OCI-LY3 (cell line): ENCODE measurements at regions not wholly inside any gene's neighbourhood (a gene's known extent, or its start where the extent isn't known, plus 50 kb on each side); places are given as distances from the start of the nearest gene placed in this dataset.

Experiments
- EZH2phosphoT487 ChIP-seq: fragments of 200-600 bp; shearing (Covaris generic); IDR thresholded peaks from 2 replicates; pipeline ENCODE4 v1.6.1; 2018; ENCODE audit warnings: antibody characterized with exemption, mixed run types, low read depth
- TF ChIP-seq, protein P1 (sequence below): fragments of 200-600, 300-600 bp; sonication (generic); IDR thresholded peaks from 2 replicates; pipeline ENCODE4 v1.5.1; 2014; ENCODE audit warnings: antibody characterized with exemption, low read length, low read depth

DNA sequence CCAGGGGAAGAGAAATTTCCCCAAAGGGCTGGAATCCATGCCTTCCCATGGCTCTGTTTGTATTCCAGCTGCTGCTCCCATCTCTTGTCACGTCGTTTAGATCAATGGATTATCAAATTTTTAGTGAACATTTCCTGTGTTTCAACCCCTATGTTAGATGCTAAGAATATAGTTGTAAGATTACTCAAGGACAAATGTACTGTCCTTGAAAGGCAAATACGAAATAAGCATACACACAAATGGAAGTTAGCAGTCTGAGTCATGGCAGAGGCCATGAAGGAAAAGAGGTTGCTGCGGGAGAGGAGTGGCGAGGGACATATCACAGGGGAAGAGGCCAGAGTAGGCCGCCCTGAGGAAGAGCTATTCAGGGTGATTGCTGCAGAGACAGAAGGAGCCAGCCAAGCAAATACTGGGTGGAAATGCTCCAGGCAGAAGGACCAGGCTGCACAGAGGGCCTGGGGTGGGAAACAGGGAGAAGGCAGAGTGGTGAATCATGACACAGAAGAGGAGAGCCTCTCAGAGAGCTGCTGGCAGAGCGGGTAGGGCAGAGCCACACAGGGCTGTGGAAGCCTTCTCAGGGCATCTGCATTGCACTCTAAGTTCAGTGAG lies 219.2 kb upstream of the LRFN2 start:
- TF ChIP-seq, protein P1, sequence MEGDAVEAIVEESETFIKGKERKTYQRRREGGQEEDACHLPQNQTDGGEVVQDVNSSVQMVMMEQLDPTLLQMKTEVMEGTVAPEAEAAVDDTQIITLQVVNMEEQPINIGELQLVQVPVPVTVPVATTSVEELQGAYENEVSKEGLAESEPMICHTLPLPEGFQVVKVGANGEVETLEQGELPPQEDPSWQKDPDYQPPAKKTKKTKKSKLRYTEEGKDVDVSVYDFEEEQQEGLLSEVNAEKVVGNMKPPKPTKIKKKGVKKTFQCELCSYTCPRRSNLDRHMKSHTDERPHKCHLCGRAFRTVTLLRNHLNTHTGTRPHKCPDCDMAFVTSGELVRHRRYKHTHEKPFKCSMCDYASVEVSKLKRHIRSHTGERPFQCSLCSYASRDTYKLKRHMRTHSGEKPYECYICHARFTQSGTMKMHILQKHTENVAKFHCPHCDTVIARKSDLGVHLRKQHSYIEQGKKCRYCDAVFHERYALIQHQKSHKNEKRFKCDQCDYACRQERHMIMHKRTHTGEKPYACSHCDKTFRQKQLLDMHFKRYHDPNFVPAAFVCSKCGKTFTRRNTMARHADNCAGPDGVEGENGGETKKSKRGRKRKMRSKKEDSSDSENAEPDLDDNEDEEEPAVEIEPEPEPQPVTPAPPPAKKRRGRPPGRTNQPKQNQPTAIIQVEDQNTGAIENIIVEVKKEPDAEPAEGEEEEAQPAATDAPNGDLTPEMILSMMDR, result no peak
- TF ChIP-seq EZH2phosphoT487, result no peak
